Upper lobe of right lung (tissue), 1 donor: ENCODE measurements at regions not wholly inside any gene's neighbourhood (a gene's known extent, or its start where the extent isn't known, plus 50 kb on each side); places are given as distances from the start of the nearest gene placed in this dataset.
A peak's percentile ranks its signal among the peaks of the same experiment; 100 is the strongest.

Experiments used
- ATAC-seq: fragments of 200-7000 bp; cut with Tn5 transposase; one replicate; pipeline ENCODE4 v1.9.1; 2020; ENCODE audit warnings: mild to moderate bottlenecking, moderate library complexity
- DNase-seq: peaks from one replicate; pipeline ENCODE4 v3.0.0-alpha.2; 2020
- H3K27ac ChIP-seq: fragments of 200-600 bp; one replicate; pipeline ENCODE4 v1.8.0; 2022
- H3K27me3 ChIP-seq: fragments of 200-600 bp; one replicate; pipeline ENCODE4 v1.8.0; 2022; ENCODE audit warnings: mild to moderate bottlenecking
- H3K36me3 ChIP-seq: fragments of 200-600 bp; one replicate; pipeline ENCODE4 v1.8.0; 2022
- H3K4me1 ChIP-seq: fragments of 200-600 bp; one replicate; pipeline ENCODE4 v1.8.0; 2022
- H3K4me3 ChIP-seq: fragments of 200-600 bp; one replicate; pipeline ENCODE4 v1.8.0; 2022; ENCODE audit warnings: mild to moderate bottlenecking
- H3K9me3 ChIP-seq: fragments of 200-600 bp; one replicate; pipeline ENCODE4 v1.8.0; 2022
- CTCF ChIP-seq: fragments of 200-600 bp; IDR thresholded peaks from one replicate; pipeline ENCODE4 v1.8.0; 2022; ENCODE audit warnings: antibody characterized with exemption
- intact Hi-C: fragments of 100-400 bp; cut with DNase I; formaldehyde crosslinking; loops from one replicate; pipeline ENCODE4 v1.11.0; 2022
- donor health status: DM: no; HTN: yes; CAD: no; lungs with severe emphysema.

DNA sequence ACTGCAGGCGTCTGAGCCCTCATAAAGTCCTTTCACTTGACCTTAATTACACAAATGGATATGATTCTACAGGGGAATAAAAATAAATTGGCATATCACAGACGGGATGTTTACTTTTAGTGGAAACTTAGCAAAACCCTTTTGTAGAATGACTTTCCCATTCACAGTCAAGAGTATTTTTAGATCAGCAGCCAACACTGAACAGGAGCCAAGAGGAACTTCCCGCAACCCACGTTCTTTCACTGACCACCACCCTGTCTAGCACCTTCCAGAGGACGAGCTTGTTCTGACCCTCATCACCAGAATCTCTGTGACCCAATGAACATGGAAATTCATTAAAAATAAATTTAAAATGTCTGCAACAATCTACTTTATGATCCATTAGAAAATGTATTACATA is 119.0 kb upstream of the SNTG2 start:
- no peaks in the 10 kb centered on the region for H3K27me3 ChIP-seq
- TF ChIP-seq CTCF, result no peak
- no peaks in the 10 kb centered on the region for H3K9me3 ChIP-seq
- ATAC-seq (peak; percentile 12), DNase-seq (no peak)
- no peak overlapping the region for H3K4me3 ChIP-seq
- H3K4me1 ChIP-seq, result peaks cover 8% of the 10 kb centered on the region
- H3K36me3 ChIP-seq, result no peaks in the 10 kb centered on the region
- intact Hi-C loops, result no loop called here
- H3K27ac ChIP-seq, result no peak overlapping the region

- no peak for TF ChIP-seq CTCF
- ATAC-seq (peak; percentile 16), DNase-seq (no peak)
- Histone ChIP-seq H3K27me3 (no peaks in the 10 kb centered on the region), H3K4me3 (no peak overlapping the region), H3K27ac (no peak overlapping the region), H3K4me1 (peaks cover 8% of the 10 kb centered on the region), H3K9me3 (no peaks in the 10 kb centered on the region), H3K36me3 (no peaks in the 10 kb centered on the region)
- intact Hi-C loops, result no loop called here
Observed at GRCh38 chr2:831225-831536, 119.5 kb upstream of the SNTG2 start.

DNA sequence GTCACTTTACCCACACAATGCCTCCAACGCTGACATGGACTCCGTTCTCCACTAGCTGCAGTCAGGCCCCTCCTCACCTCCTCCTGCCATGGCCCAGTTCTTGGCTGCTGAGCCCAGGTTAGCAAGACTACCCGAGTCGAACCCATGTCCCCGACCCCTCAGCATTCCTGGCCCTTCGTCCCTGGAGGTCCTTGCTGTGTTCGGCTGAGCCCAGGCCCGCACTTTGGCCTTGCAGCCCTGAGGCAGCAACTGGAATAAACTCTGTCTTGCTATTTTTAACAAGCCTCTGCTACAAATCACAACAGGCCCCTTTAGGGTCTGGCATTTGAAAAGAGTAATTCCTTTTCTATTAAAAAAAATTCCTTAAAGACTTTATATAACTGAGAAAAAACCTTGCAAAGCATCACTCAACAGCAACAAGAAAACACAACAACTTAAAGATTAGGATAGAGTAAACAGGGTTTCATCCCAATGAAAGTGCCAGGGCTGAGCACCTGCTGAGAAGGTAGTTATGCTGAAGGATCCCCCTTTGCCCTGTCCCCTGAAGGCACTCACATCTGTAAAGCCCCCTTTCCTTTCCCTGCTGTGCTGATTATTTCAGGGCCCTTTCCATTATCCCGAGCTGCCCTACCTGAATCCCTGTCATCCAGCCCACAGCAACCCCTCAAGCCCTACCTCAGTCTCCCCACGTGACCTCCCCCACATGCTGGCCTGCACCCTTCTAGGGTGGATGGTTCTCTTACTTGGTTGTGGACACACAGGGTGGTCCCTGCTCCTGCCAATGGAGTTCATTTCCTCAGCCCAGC is 120.0 kb upstream of the SNTG2 start:
- H3K27ac ChIP-seq, result no peak overlapping the region
- H3K4me1 ChIP-seq, result peaks cover 8% of the 10 kb centered on the region
- no peaks in the 10 kb centered on the region for H3K27me3 ChIP-seq
- H3K4me3 ChIP-seq, result no peak overlapping the region
- DNase-seq (no peak), ATAC-seq (peak; percentile 19)
- intact Hi-C loops, result no loop called here
- no peak for TF ChIP-seq CTCF
- H3K36me3 ChIP-seq, result no peaks in the 10 kb centered on the region
- no peaks in the 10 kb centered on the region for H3K9me3 ChIP-seq

GRCh38 chr2:829047-829446 is 121.6 kb upstream of the SNTG2 start:
- Histone ChIP-seq H3K27ac (no peak overlapping the region), H3K4me1 (peaks cover 8% of the 10 kb centered on the region), H3K27me3 (no peaks in the 10 kb centered on the region), H3K36me3 (no peaks in the 10 kb centered on the region), H3K9me3 (no peaks in the 10 kb centered on the region), H3K4me3 (no peak overlapping the region)
- TF ChIP-seq CTCF, result no peak
- no peak for DNase-seq
- intact Hi-C loops, result no loop called here
- ATAC-seq, result no peak

DNA sequence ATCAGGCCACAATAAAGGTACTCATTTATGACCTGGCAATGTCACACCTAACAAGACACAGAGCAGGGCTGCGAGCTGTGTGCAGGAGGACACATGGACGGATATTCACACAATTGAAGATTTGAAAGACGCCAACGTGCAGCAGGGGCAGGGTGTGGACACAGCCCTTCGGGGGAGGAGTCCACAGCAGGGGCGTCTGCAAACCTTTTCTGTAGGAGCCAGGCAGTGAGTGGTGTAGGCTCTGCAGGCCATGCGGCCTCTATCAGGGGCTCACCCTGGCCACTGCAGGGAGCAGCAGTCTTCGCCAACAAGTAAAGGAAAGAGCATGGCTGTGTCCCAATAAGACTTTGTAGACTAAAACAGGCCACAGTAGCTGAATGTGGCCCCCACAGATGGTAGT is 125.7 kb upstream of the SNTG2 start:
- intact Hi-C loops, result no loop called here
- H3K27ac ChIP-seq, result no peak overlapping the region
- ATAC-seq (no peak), DNase-seq (no peak)
- no peaks in the 10 kb centered on the region for H3K36me3 ChIP-seq
- no peaks in the 10 kb centered on the region for H3K27me3 ChIP-seq
- TF ChIP-seq CTCF, result no peak
- no peaks in the 10 kb centered on the region for H3K9me3 ChIP-seq
- no peaks in the 10 kb centered on the region for H3K4me1 ChIP-seq
- no peak overlapping the region for H3K4me3 ChIP-seq

- H3K9me3 ChIP-seq, result no peaks in the 10 kb centered on the region
Observed at GRCh38 chr2:824524-824923, 126.1 kb upstream of the SNTG2 start.

More at GRCh38 chr2:824524-824923, 126.1 kb upstream of the SNTG2 start:
- no peaks in the 10 kb centered on the region for H3K4me1 ChIP-seq
- no peaks in the 10 kb centered on the region for H3K27me3 ChIP-seq
- H3K4me3 ChIP-seq, result no peak overlapping the region
- no peak for TF ChIP-seq CTCF
- no peak for ATAC-seq
- intact Hi-C loops, result no loop called here
- no peaks in the 10 kb centered on the region for H3K36me3 ChIP-seq
- no peak overlapping the region for H3K27ac ChIP-seq
- no peak for DNase-seq
